K562 (cell line): ENCODE measurements at regions not wholly inside any gene's neighbourhood (a gene's known extent, or its start where the extent isn't known, plus 50 kb on each side); places are given as distances from the start of the nearest gene placed in this dataset.

Experiments
- EGR1 ChIP-seq: fragments of 450-650 bp; conservative IDR thresholded peaks from 2 replicates; pipeline ENCODE4 v1.6.1; 2017; ENCODE audit warnings: mild to moderate bottlenecking
- ETS1 ChIP-seq: conservative IDR thresholded peaks from 2 replicates; pipeline ENCODE4 v1.6.1; 2011; ENCODE audit warnings: low read depth, mild to moderate bottlenecking, low read length; ENCODE audit not compliant: control insufficient read depth
- FOXJ3 ChIP-seq: sonication (generic); formaldehyde crosslinking; IDR thresholded peaks from 2 replicates; pipeline ENCODE4 v1.4.0; 2020; ENCODE audit warnings: mild to moderate bottlenecking, missing genetic modification reagents
- IRF1 ChIP-seq: sonication (generic); formaldehyde crosslinking; IDR thresholded peaks from 2 replicates; pipeline ENCODE4 v1.8.0; 2022; ENCODE audit warnings: missing genetic modification reagents, mild to moderate bottlenecking, borderline replicate concordance
- NRF1 ChIP-seq, 2 experiments: fragments of 450-650 bp; IDR thresholded peaks in 1 of 2; conservative IDR thresholded peaks in 1 of 2; 2 replicates each; pipeline ENCODE4 v1.6.1; 2014; ENCODE audit warnings: mild to moderate bottlenecking in 2 of 2
- POLR2AphosphoS5 ChIP-seq: IDR thresholded peaks from 2 replicates; pipeline ENCODE4 v1.6.1; 2011; ENCODE audit warnings: mild to moderate bottlenecking, low read depth, low read length, moderate library complexity; ENCODE audit not compliant: control insufficient read depth, insufficient read depth
- POLR3G ChIP-seq: IDR thresholded peaks from 2 replicates; pipeline ENCODE4 v1.6.1; 2011; ENCODE audit not compliant: insufficient read length, insufficient replicate concordance; ENCODE audit errors: extremely low read depth
- ZBTB1 ChIP-seq: sonication (generic); formaldehyde crosslinking; IDR thresholded peaks from 2 replicates; pipeline ENCODE4 v1.8.1; 2023; ENCODE audit warnings: missing genetic modification reagents, low read depth, mild to moderate bottlenecking, borderline replicate concordance
- ZNF197 ChIP-seq: fragments of 200-800 bp; sonication (Bioruptor generic); IDR thresholded peaks from 2 replicates; pipeline ENCODE4 v1.6.1; 2016; ENCODE audit warnings: low read depth, missing genetic modification characterization, missing compliant biosample characterization
- TF ChIP-seq, protein P1 (sequence below): fragments of 450-650 bp; formaldehyde crosslinking; IDR thresholded peaks from 2 replicates; pipeline ENCODE4 v1.4.0; 2022; ENCODE audit warnings: missing genetic modification characterization
- TF ChIP-seq, protein P2 (sequence below), 3 experiments: IDR thresholded peaks in 2 of 3; conservative IDR thresholded peaks in 1 of 3; 2 replicates each; pipeline ENCODE4 v1.5.1; 2011 to 2012; ENCODE audit warnings: low read length in 3 of 3, mild to moderate bottlenecking in 3 of 3, control low read depth in 2 of 3, improper control_type of control experiment in 1 of 3, inconsistent platforms in 1 of 3, low read depth in 1 of 3, mixed read lengths in 1 of 3, moderate library complexity in 1 of 3; ENCODE audit not compliant: insufficient read depth in 2 of 3
- TF ChIP-seq, protein P3 (sequence below): fragments of 450-650 bp; formaldehyde crosslinking; IDR thresholded peaks from 2 replicates; pipeline ENCODE4 v1.4.0; 2020; ENCODE audit warnings: mild to moderate bottlenecking
- TF ChIP-seq, protein P4 (sequence below): fragments of 450-650 bp; IDR thresholded peaks from 2 replicates; pipeline ENCODE4 v1.6.1; 2018; ENCODE audit warnings: mild to moderate bottlenecking, low read depth; ENCODE audit not compliant: partially characterized antibody

DNA sequence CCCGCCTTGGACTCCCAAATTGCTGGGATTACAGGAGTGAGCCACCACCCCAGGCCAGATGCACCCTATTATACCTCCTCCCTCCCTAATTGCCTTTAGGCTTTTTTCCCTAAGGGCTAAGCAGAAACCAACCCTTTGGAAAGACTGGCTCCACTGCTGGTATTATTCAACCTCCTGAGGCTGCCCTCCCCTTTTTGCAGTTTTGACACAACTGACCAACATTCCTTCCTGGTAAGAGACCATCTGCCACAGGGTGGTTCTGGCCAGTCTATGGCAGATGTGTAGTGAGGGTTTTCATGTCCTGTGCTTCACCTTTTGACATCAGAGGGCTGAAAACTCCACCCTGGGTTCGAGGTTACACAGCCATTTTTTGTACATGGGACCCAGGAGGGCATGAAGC lies 1785.3 kb upstream of the CELF4 start:
- TF ChIP-seq, protein P1, sequence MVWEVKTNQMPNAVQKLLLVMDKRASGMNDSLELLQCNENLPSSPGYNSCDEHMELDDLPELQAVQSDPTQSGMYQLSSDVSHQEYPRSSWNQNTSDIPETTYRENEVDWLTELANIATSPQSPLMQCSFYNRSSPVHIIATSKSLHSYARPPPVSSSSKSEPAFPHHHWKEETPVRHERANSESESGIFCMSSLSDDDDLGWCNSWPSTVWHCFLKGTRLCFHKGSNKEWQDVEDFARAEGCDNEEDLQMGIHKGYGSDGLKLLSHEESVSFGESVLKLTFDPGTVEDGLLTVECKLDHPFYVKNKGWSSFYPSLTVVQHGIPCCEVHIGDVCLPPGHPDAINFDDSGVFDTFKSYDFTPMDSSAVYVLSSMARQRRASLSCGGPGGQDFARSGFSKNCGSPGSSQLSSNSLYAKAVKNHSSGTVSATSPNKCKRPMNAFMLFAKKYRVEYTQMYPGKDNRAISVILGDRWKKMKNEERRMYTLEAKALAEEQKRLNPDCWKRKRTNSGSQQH (CRISPR knock-in tag): no peak
- TF ChIP-seq, protein P2, sequence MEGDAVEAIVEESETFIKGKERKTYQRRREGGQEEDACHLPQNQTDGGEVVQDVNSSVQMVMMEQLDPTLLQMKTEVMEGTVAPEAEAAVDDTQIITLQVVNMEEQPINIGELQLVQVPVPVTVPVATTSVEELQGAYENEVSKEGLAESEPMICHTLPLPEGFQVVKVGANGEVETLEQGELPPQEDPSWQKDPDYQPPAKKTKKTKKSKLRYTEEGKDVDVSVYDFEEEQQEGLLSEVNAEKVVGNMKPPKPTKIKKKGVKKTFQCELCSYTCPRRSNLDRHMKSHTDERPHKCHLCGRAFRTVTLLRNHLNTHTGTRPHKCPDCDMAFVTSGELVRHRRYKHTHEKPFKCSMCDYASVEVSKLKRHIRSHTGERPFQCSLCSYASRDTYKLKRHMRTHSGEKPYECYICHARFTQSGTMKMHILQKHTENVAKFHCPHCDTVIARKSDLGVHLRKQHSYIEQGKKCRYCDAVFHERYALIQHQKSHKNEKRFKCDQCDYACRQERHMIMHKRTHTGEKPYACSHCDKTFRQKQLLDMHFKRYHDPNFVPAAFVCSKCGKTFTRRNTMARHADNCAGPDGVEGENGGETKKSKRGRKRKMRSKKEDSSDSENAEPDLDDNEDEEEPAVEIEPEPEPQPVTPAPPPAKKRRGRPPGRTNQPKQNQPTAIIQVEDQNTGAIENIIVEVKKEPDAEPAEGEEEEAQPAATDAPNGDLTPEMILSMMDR (IDR thresholded peaks at IDR 0.05 in 2 of 3, conservative IDR thresholded peaks at IDR 0.05 in 1 of 3; ENCODE audit: insufficient read depth in 2 of 3, low read depth in 1 of 3, low read length in 3 of 3): no peak
- TF ChIP-seq EGR1 (no peak), ZNF197 (CRISPR knock-in tag) (no peak), IRF1 (CRISPR knock-in tag) (no peak), ZBTB1 (no peak), POLR3G (no peak), NRF1 (conservative IDR thresholded peaks at IDR 0.05 in 1 of 2, IDR thresholded peaks at IDR 0.05 in 1 of 2) (no peak), FOXJ3 (no peak), POLR2AphosphoS5 (no peak), ETS1 (no peak)
- TF ChIP-seq, protein P3, sequence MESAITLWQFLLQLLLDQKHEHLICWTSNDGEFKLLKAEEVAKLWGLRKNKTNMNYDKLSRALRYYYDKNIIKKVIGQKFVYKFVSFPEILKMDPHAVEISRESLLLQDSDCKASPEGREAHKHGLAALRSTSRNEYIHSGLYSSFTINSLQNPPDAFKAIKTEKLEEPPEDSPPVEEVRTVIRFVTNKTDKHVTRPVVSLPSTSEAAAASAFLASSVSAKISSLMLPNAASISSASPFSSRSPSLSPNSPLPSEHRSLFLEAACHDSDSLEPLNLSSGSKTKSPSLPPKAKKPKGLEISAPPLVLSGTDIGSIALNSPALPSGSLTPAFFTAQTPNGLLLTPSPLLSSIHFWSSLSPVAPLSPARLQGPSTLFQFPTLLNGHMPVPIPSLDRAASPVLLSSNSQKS (CRISPR knock-in tag): no peak
- TF ChIP-seq, protein P4, sequence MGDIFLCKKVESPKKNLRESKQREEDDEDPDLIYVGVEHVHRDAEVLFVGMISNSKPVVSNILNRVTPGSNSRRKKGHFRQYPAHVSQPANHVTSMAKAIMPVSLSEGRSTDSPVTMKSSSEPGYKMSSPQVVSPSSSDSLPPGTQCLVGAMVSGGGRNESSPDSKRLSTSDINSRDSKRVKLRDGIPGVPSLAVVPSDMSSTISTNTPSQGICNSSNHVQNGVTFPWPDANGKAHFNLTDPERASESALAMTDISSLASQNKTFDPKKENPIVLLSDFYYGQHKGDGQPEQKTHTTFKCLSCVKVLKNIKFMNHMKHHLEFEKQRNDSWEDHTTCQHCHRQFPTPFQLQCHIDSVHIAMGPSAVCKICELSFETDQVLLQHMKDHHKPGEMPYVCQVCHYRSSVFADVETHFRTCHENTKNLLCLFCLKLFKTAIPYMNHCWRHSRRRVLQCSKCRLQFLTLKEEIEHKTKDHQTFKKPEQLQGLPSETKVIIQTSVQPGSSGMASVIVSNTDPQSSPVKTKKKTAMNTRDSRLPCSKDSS: no peak
